Upper lobe of left lung (tissue), 6 donors: ENCODE measurements at regions not wholly inside any gene's neighbourhood (a gene's known extent, or its start where the extent isn't known, plus 50 kb on each side); places are given as distances from the start of the nearest gene placed in this dataset.

ENCODE experiments used
- ATAC-seq, 2 donors: fragments of 200-7000 bp; cut with Tn5 transposase; one replicate each; pipeline ENCODE4 v1.9.1; 2022; ENCODE audit warnings: mild to moderate bottlenecking in 2 of 2, moderate library complexity in 2 of 2; ENCODE audit not compliant: low FRiP score in 2 of 2
- DNase-seq, 2 donors: peaks; one replicate each; pipeline ENCODE4 v3.0.0-alpha.2; 2019 to 2020
- H3K27ac ChIP-seq, 4 donors: fragments of 200-600 bp; sonication (generic); one replicate each; pipeline ENCODE4 v1.5.1; 2016 to 2019
- H3K27me3 ChIP-seq, 4 donors: fragments of 200-600 bp; sonication (generic); one replicate each; pipeline ENCODE4 v1.5.1; 2017 to 2019
- H3K36me3 ChIP-seq, 4 donors: fragments of 200-600 bp; sonication (generic); one replicate each; pipeline ENCODE4 v1.5.1; 2016 to 2019
- H3K4me1 ChIP-seq, 4 donors: fragments of 200-600 bp; sonication (generic); one replicate each; pipeline ENCODE4 v1.5.1; 2018 to 2019
- H3K4me3 ChIP-seq, 4 donors: fragments of 200-600 bp; sonication (generic); one replicate each; pipeline ENCODE4 v1.5.1; 2017 to 2019; ENCODE audit warnings: mild to moderate bottlenecking in 2 of 4, moderate library complexity in 1 of 4
- H3K9me3 ChIP-seq, 4 donors: fragments of 200-600 bp; sonication (generic); one replicate each; pipeline ENCODE4 v1.5.1; 2018 to 2019
- EP300 ChIP-seq, 4 donors: sonication (generic); formaldehyde crosslinking; IDR thresholded peaks; one replicate each; pipeline ENCODE4 v1.5.1; 2017; ENCODE audit warnings: antibody characterized with exemption in 4 of 4, control low read depth in 2 of 4
- POLR2A ChIP-seq, 4 donors: fragments of 450-650 bp; IDR thresholded peaks; one replicate each; pipeline ENCODE4 v1.5.1; 2016 to 2017; ENCODE audit warnings: antibody characterized with exemption in 4 of 4, mild to moderate bottlenecking in 2 of 4
- POLR2AphosphoS5 ChIP-seq, 2 donors: sonication (generic); formaldehyde crosslinking; IDR thresholded peaks; one replicate each; pipeline ENCODE4 v1.5.1; 2017; ENCODE audit warnings: antibody characterized with exemption in 2 of 2
- WGBS, 2 donors: methylation state at CpG; one replicate each; pipeline ENCODE4 v1.1.5; 2017 to 2018; 5-methylcytosine and 5-hydroxymethylcytosine counted together
- TF ChIP-seq, protein P1 (sequence below), 6 experiments: fragments of 450-650 bp in 4 of 6; fragments of 200-600 bp in 2 of 6; sonication (generic) in 2 of 6; IDR thresholded peaks; one replicate each; pipeline ENCODE4 v1.5.1; 2016 to 2019; ENCODE audit warnings: antibody characterized with exemption in 6 of 6
- donor health status: DM: no; HTN: no; CAD: no; lungs with moderate emphysema.
- donor health status: DM: no; HTN: yes; CAD: no; lungs with severe emphysema.

DNA sequence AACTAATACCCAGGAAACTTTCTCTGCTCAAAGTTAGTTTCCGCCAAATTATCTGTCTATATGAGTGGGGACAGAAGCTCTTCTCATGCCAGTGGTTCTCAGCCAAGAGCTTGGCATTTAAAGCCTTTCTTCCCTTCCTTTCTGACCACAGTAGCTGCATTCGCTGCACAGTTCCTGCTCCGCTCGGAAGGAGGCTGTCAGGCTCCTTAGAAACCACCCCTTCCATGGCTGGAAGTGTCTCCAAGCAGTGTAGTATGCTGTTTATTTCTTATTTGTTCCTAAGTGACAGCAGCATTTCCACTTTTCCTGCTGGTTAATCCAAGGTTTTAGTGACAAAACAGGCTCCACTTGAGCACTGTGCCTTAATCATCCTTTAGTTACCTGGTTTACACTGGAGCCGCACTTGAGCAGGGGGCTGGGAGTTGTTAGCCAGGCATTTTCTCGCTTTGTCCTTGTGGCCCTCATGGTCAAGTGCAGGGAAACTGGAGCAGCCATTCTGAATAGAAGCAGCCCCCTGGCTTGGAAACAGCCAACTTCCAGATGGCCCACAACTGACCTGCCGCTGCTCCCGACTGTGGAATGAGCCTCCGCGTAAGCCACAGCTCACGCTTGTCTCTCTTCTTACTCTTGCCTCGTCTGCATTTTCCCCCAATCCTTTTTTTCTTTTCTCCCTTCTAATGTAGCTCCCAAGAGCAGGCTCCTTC, 739.4 kb upstream of the TENM3 start:
- H3K9me3 ChIP-seq: no peaks in the 10 kb centered on the region
- H3K27ac ChIP-seq: no peak overlapping the region
- DNase-seq (no peak), ATAC-seq (no peak)
- no peaks in the 10 kb centered on the region for H3K27me3 ChIP-seq
- H3K36me3 ChIP-seq: no peaks in the 10 kb centered on the region
- TF ChIP-seq POLR2AphosphoS5 (IDR thresholded peaks at IDR 0.05) (no peak), POLR2A (IDR thresholded peaks at IDR 0.05) (no peak), EP300 (IDR thresholded peaks at IDR 0.05) (no peak)
- TF ChIP-seq, protein P1, sequence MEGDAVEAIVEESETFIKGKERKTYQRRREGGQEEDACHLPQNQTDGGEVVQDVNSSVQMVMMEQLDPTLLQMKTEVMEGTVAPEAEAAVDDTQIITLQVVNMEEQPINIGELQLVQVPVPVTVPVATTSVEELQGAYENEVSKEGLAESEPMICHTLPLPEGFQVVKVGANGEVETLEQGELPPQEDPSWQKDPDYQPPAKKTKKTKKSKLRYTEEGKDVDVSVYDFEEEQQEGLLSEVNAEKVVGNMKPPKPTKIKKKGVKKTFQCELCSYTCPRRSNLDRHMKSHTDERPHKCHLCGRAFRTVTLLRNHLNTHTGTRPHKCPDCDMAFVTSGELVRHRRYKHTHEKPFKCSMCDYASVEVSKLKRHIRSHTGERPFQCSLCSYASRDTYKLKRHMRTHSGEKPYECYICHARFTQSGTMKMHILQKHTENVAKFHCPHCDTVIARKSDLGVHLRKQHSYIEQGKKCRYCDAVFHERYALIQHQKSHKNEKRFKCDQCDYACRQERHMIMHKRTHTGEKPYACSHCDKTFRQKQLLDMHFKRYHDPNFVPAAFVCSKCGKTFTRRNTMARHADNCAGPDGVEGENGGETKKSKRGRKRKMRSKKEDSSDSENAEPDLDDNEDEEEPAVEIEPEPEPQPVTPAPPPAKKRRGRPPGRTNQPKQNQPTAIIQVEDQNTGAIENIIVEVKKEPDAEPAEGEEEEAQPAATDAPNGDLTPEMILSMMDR (IDR thresholded peaks at IDR 0.05): no peak
- no peak overlapping the region for H3K4me3 ChIP-seq
- WGBS, 2 donors: 58 to 70% methylated on average over 12 of the region's 12 CpGs
- no peaks in the 10 kb centered on the region for H3K4me1 ChIP-seq

DNA sequence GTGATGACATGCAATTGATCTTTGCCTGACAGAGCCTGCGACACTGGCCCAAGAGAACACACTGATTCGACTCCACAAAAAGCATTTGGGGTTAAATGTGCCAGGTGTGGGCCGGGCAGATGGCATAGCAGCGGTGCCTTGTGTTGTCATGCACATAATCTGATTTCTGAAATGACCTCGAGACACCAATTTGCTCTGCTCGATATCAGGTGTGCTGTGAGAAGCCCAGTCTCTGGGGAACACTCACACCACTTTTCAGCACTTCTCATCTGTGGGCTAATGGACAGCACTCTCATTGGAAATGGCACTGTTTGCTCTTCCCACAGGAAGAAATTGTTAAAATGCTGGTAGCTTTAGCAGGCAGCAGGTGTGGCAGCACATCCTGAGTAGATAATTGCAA, 738.3 kb upstream of the TENM3 start:
- TF ChIP-seq, protein P1 (IDR thresholded peaks at IDR 0.05): no peak
- TF ChIP-seq POLR2AphosphoS5 (IDR thresholded peaks at IDR 0.05): no peak
- no peak for TF ChIP-seq POLR2A (IDR thresholded peaks at IDR 0.05)
- TF ChIP-seq EP300 (IDR thresholded peaks at IDR 0.05): no peak

GRCh38 chr4:181507180-181507835, 735.9 kb upstream of the TENM3 start:
- H3K4me1 ChIP-seq: no peaks in the 10 kb centered on the region
- 70 to 79% methylated on average over 10 of the region's 10 CpGs for WGBS, 2 donors
- H3K9me3 ChIP-seq: no peaks in the 10 kb centered on the region
- H3K27ac ChIP-seq: no peak overlapping the region
- no peaks in the 10 kb centered on the region for H3K36me3 ChIP-seq
- H3K4me3 ChIP-seq: no peak overlapping the region
- TF ChIP-seq EP300 (IDR thresholded peaks at IDR 0.05) (no peak), POLR2AphosphoS5 (IDR thresholded peaks at IDR 0.05) (no peak), POLR2A (IDR thresholded peaks at IDR 0.05) (no peak)
- TF ChIP-seq, protein P1 (IDR thresholded peaks at IDR 0.05): no peak
- DNase-seq: no peak
- no peaks in the 10 kb centered on the region for H3K27me3 ChIP-seq
- no peak for ATAC-seq

More for the DNA sequence above, 738.3 kb upstream of the TENM3 start:
- no peak for DNase-seq
- Histone ChIP-seq H3K4me1 (no peaks in the 10 kb centered on the region), H3K9me3 (no peaks in the 10 kb centered on the region), H3K36me3 (no peaks in the 10 kb centered on the region), H3K27me3 (no peaks in the 10 kb centered on the region), H3K27ac (no peak overlapping the region), H3K4me3 (no peak overlapping the region)
- ATAC-seq: no peak
- 66 to 74% methylated on average over 6 of the region's 6 CpGs for WGBS, 2 donors

DNA sequence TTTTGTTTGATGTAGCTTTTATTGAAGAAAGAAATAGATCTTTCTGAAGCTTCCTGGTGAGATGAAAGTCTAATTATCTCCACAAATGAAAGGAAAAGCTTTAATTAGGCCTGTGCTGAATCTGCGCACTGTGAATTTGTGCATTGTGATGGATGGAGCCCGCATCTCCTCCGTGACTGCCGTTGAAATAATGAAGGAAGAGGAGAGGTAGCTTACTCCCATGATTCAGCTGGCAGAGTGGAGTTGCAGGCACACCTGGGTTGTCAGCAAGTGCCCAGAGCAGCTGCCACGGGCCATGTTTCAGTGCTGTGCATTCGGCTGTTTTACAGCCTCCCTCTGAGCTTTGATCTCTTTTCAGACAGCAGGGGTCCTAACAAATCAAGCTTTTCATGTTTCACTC, 735.3 kb upstream of the TENM3 start:
- TF ChIP-seq EP300 (IDR thresholded peaks at IDR 0.05) (no peak), POLR2A (IDR thresholded peaks at IDR 0.05) (no peak), POLR2AphosphoS5 (IDR thresholded peaks at IDR 0.05) (no peak)
- TF ChIP-seq, protein P1 (IDR thresholded peaks at IDR 0.05): no peak
- ATAC-seq: no peak
- no peaks in the 10 kb centered on the region for H3K9me3 ChIP-seq
- no peak for DNase-seq
- H3K4me1 ChIP-seq: no peaks in the 10 kb centered on the region
- no peak overlapping the region for H3K4me3 ChIP-seq
- no peaks in the 10 kb centered on the region for H3K36me3 ChIP-seq
- H3K27ac ChIP-seq: no peak overlapping the region
- 74 to 77% methylated on average over 6 of the region's 6 CpGs for WGBS, 2 donors
- H3K27me3 ChIP-seq: no peaks in the 10 kb centered on the region
